ENCODE measurements at regions not wholly inside any gene's neighbourhood (a gene's known extent, or its start where the extent isn't known, plus 50 kb on each side); places are given as distances from the start of the nearest gene placed in this dataset.

DNA sequence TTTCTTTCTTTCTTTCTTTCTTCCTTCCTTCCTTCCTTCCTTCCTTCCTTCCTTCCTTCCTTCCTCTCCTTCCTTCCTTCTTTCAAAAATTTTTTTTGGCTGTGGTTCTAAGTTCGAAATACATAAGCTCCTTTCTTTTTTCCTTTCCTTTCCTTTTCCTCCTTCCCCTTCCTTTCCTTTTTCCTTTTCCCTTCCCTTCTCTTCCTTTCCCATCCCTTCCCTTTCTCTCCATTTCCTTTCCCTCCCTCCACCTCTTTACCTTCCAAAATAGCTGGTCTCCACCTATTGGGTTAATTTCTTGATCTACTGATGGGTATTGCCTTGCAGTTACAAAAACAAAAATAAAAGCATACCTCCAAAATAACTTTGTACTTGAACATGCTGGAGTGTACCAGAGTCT lies 73.4 kb upstream of the GPRIN3 start:
- no peak for TF ChIP-seq L3MBTL2 (conservative IDR thresholded peaks at IDR 0.05)
- TF ChIP-seq FOXM1 (IDR thresholded peaks at IDR 0.05; ENCODE audit: borderline replicate concordance) = no peak
- no peak for TF ChIP-seq FOXK2 (IDR thresholded peaks at IDR 0.05)
- no peak for TF ChIP-seq HDGF (IDR thresholded peaks at IDR 0.05; ENCODE audit: borderline replicate concordance)
- no peak for TF ChIP-seq ARNT (IDR thresholded peaks at IDR 0.05)
- no peak for TF ChIP-seq ELF4 (IDR thresholded peaks at IDR 0.05)
- TF ChIP-seq CTBP1 (IDR thresholded peaks at IDR 0.05; ENCODE audit: borderline replicate concordance) = no peak
- TF ChIP-seq FOXA1 (IDR thresholded peaks at IDR 0.05) = no peak
- TF ChIP-seq SP1 (IDR thresholded peaks at IDR 0.05) = no peak
- no peak for TF ChIP-seq NFRKB (IDR thresholded peaks at IDR 0.05)
- no peak for TF ChIP-seq LEF1 (IDR thresholded peaks at IDR 0.05; ENCODE audit: borderline replicate concordance)
- no peak for TF ChIP-seq BHLHE40 (IDR thresholded peaks at IDR 0.05; ENCODE audit: borderline replicate concordance)
- TF ChIP-seq, protein P1, sequence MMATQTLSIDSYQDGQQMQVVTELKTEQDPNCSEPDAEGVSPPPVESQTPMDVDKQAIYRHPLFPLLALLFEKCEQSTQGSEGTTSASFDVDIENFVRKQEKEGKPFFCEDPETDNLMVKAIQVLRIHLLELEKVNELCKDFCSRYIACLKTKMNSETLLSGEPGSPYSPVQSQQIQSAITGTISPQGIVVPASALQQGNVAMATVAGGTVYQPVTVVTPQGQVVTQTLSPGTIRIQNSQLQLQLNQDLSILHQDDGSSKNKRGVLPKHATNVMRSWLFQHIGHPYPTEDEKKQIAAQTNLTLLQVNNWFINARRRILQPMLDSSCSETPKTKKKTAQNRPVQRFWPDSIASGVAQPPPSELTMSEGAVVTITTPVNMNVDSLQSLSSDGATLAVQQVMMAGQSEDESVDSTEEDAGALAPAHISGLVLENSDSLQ (IDR thresholded peaks at IDR 0.05) = no peak
- TF ChIP-seq SUZ12 (IDR thresholded peaks at IDR 0.05) = no peak
- no peak for TF ChIP-seq TARDBP (IDR thresholded peaks at IDR 0.05)
- POLR2A ChIA-PET = no interaction called here
- CTCF ChIA-PET = no interaction called here
- DNase-seq (ENCODE audit: extremely low spot score) = no peak

DNA sequence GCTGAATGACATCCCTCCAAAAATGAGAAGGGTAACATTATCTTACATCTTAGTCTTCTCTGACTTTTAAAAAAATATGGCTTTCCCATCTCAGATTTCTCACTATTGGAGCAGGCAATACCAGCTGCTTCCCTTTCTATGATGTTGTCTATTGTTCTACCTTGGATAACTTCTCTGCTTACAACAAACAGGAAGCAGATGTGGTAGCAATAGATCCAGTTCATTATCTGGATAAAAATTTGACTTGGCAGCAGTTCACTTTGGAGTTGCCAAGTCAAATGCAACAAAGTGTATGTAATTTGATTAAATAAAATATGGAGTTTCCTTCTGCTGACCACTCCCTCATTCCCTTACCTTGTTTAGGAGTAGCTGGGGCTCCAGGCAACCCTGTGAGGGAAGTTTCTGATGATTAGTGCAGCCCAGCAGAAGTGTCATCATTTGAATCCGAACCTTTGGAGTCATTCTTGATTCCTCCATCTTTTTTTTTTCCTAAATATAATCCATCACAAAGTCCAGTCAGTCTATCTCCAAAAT lies 72.0 kb upstream of the GPRIN3 start:
- ChIA-PET POLR2A (no interaction called here), CTCF (interaction anchor here (0.7 kb wide), 1 partner anchor 153 kb away, joined by 3 read pairs; no protein-coding TSS in a partner anchor)
- TF ChIP-seq, protein P1 (IDR thresholded peaks at IDR 0.05) = no peak
- no peak for TF ChIP-seq L3MBTL2 (conservative IDR thresholded peaks at IDR 0.05)
- no peak for TF ChIP-seq LEF1 (IDR thresholded peaks at IDR 0.05; ENCODE audit: borderline replicate concordance)
- TF ChIP-seq CTBP1 (IDR thresholded peaks at IDR 0.05; ENCODE audit: borderline replicate concordance) = no peak
- no peak for TF ChIP-seq ARNT (IDR thresholded peaks at IDR 0.05)
- no peak for TF ChIP-seq HDGF (IDR thresholded peaks at IDR 0.05; ENCODE audit: borderline replicate concordance)
- no peak for TF ChIP-seq SP1 (IDR thresholded peaks at IDR 0.05)
- no peak for TF ChIP-seq FOXK2 (IDR thresholded peaks at IDR 0.05)
- no peak for TF ChIP-seq ELF4 (IDR thresholded peaks at IDR 0.05)
- TF ChIP-seq ZNF384 (IDR thresholded peaks at IDR 0.05) = no peak
- no peak for TF ChIP-seq NFRKB (IDR thresholded peaks at IDR 0.05)
- TF ChIP-seq BHLHE40 (IDR thresholded peaks at IDR 0.05; ENCODE audit: borderline replicate concordance) = no peak
- TF ChIP-seq FOXA1 (IDR thresholded peaks at IDR 0.05) = no peak
- TF ChIP-seq SUZ12 (IDR thresholded peaks at IDR 0.05) = no peak
- no peak for TF ChIP-seq TARDBP (IDR thresholded peaks at IDR 0.05)
- TF ChIP-seq FOXM1 (IDR thresholded peaks at IDR 0.05; ENCODE audit: borderline replicate concordance) = no peak
- no peak for DNase-seq (ENCODE audit: extremely low spot score)

DNA sequence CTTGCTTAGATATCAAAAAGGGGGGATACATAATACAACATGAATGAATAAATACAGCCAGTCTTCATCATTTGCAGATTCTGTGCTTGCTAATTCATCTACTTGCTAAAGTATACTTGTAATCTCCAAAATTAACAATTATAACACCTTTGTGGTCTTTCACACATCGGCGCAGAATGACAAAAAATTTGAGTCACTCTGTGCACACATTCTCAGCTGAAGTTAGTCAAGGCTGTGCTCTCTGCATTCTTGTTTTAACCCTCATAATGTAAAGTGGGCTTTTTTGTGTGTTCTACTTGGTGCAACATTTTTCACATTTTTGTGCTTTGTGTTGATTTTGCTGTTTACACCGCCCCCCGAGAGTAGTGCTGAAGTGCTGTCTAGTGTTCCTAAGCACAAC lies 65.8 kb upstream of the GPRIN3 start:
- TF ChIP-seq FOXA1 (IDR thresholded peaks at IDR 0.05) (no peak), FOXM1 (IDR thresholded peaks at IDR 0.05; ENCODE audit: borderline replicate concordance) (no peak), SP1 (IDR thresholded peaks at IDR 0.05) (no peak), ELF4 (IDR thresholded peaks at IDR 0.05) (no peak), ARNT (IDR thresholded peaks at IDR 0.05) (no peak), NFRKB (IDR thresholded peaks at IDR 0.05) (no peak), ZNF384 (IDR thresholded peaks at IDR 0.05) (no peak), FOXK2 (IDR thresholded peaks at IDR 0.05) (no peak), HDGF (IDR thresholded peaks at IDR 0.05; ENCODE audit: borderline replicate concordance) (no peak), SUZ12 (IDR thresholded peaks at IDR 0.05) (no peak), LEF1 (IDR thresholded peaks at IDR 0.05; ENCODE audit: borderline replicate concordance) (no peak), CTBP1 (IDR thresholded peaks at IDR 0.05; ENCODE audit: borderline replicate concordance) (no peak), TARDBP (IDR thresholded peaks at IDR 0.05) (no peak), BHLHE40 (IDR thresholded peaks at IDR 0.05; ENCODE audit: borderline replicate concordance) (no peak), L3MBTL2 (conservative IDR thresholded peaks at IDR 0.05) (no peak)
- DNase-seq (ENCODE audit: extremely low spot score) = no peak
- POLR2A ChIA-PET = no interaction called here
- CTCF ChIA-PET = interaction anchor here (0.6 kb wide), 1 partner anchor 495 kb away, joined by 3 read pairs; no protein-coding TSS in a partner anchor

DNA sequence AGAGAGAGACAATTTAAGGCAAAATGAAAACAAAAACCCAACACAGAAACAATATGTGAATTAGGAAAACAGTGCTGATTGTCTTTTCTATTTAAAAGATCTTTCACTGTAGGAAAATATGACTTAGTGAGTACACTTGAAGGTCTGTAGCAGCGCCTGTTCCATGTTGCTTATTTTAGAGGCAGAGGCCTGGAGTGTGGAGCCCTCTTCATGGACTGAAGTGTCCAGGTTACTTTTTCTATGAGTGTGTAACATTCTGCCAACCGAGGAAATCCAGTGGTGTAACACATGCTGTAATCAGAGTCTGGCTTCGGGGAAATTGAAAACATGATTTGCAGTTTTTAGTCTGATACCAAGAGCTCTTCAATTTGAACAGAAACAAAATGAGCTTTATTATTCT lies 64.0 kb upstream of the GPRIN3 start:
- ChIA-PET CTCF (no interaction called here), POLR2A (no interaction called here)
- TF ChIP-seq SP1 (IDR thresholded peaks at IDR 0.05) (no peak), LEF1 (IDR thresholded peaks at IDR 0.05; ENCODE audit: borderline replicate concordance) (no peak), CTBP1 (IDR thresholded peaks at IDR 0.05; ENCODE audit: borderline replicate concordance) (no peak), HDGF (IDR thresholded peaks at IDR 0.05; ENCODE audit: borderline replicate concordance) (no peak), FOXM1 (IDR thresholded peaks at IDR 0.05; ENCODE audit: borderline replicate concordance) (no peak), SUZ12 (IDR thresholded peaks at IDR 0.05) (no peak), TARDBP (IDR thresholded peaks at IDR 0.05) (no peak), BHLHE40 (IDR thresholded peaks at IDR 0.05; ENCODE audit: borderline replicate concordance) (no peak), ELF4 (IDR thresholded peaks at IDR 0.05) (no peak), L3MBTL2 (conservative IDR thresholded peaks at IDR 0.05) (no peak), ZNF384 (IDR thresholded peaks at IDR 0.05) (no peak), ARNT (IDR thresholded peaks at IDR 0.05) (no peak), NFRKB (IDR thresholded peaks at IDR 0.05) (no peak), FOXA1 (IDR thresholded peaks at IDR 0.05) (no peak), FOXK2 (IDR thresholded peaks at IDR 0.05) (no peak)
- TF ChIP-seq, protein P1 (IDR thresholded peaks at IDR 0.05) = no peak
- DNase-seq (ENCODE audit: extremely low spot score) = no peak

DNA sequence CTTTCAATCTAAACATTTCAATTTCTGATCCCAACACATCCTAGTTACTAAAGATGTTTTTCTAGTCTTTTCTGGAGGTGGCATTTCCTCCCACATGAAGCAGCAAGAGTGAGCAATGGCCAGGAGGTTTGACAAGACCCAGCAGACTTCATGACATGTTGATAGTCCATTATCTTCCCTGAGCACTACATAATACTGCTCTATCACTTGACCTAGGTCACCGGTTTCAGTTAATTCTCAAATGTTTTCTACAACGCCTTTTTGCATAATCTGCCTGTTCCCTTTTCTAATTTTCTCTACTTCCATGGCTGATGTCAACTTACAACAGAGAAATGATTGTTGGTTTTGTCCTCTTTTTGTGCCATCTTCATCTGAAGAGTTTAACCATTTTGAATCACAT lies 62.0 kb upstream of the GPRIN3 start:
- DNase-seq (ENCODE audit: extremely low spot score) = no peak
- ChIA-PET POLR2A (no interaction called here), CTCF (no interaction called here)
- TF ChIP-seq LEF1 (IDR thresholded peaks at IDR 0.05; ENCODE audit: borderline replicate concordance) (no peak), FOXK2 (IDR thresholded peaks at IDR 0.05) (no peak), FOXM1 (IDR thresholded peaks at IDR 0.05; ENCODE audit: borderline replicate concordance) (no peak), HDGF (IDR thresholded peaks at IDR 0.05; ENCODE audit: borderline replicate concordance) (no peak), TARDBP (IDR thresholded peaks at IDR 0.05) (no peak), SUZ12 (IDR thresholded peaks at IDR 0.05) (no peak), BHLHE40 (IDR thresholded peaks at IDR 0.05; ENCODE audit: borderline replicate concordance) (no peak), FOXA1 (IDR thresholded peaks at IDR 0.05) (no peak), SP1 (IDR thresholded peaks at IDR 0.05) (no peak), ARNT (IDR thresholded peaks at IDR 0.05) (no peak), CTBP1 (IDR thresholded peaks at IDR 0.05; ENCODE audit: borderline replicate concordance) (no peak), NFRKB (IDR thresholded peaks at IDR 0.05) (no peak), L3MBTL2 (conservative IDR thresholded peaks at IDR 0.05) (no peak), ELF4 (IDR thresholded peaks at IDR 0.05) (no peak), ZNF384 (IDR thresholded peaks at IDR 0.05) (no peak)
- TF ChIP-seq, protein P1 (IDR thresholded peaks at IDR 0.05) = no peak
